Heart left ventricle (tissue), 13 donors: ENCODE measurements at regions not wholly inside any gene's neighbourhood (a gene's known extent, or its start where the extent isn't known, plus 50 kb on each side); places are given as distances from the start of the nearest gene placed in this dataset.

Source experiments
- CTCF ChIP-seq, 12 donors: fragments of 200-600 bp; sonication (generic) in 4 of 12; IDR thresholded peaks; one replicate each; pipeline versions ENCODE4 v1.5.0 to v1.8.0; 2018 to 2022; ENCODE audit warnings: antibody characterized with exemption in 12 of 12, mild to moderate bottlenecking in 5 of 12
- POLR2A ChIP-seq, 2 donors: fragments of 450-650 bp; IDR thresholded peaks; one replicate each; pipeline ENCODE4 v1.6.1; 2017; ENCODE audit warnings: antibody characterized with exemption in 2 of 2, mild to moderate bottlenecking in 2 of 2, moderate library complexity in 2 of 2
- donor health status: ischemic (EF 13 %, LVEDD 7.1; RV severe dilation, severe dysfunction).
- donor health status: DM: no; HTN: yes; CAD: no.
- donor health status: DM: no; HTN: no; CAD: no.
- donor health status: ischemic (EF 25% LVEDD 6.9; RV normal size, moderate dysfunction).
- donor health status: ischemic (EF 25% LVEDD 5.7; RV mildly dilated, moderate dysfunction).
- donor health status: ischemic (EF 35%, LVEDD 5.7; RV mildly dilated, moderate dysfunction).
- donor health status: nonischemic (EF 11% LVEDD 7.7; RV severe dilation, severe dysfunction).
- donor health status: DM: yes; HTN: yes; CAD: no.
- donor health status: PGD.
- donor health status: ischemic (EF 29% LVEDD 5.4; RV normal size, mild dysfunction).
- donor health status: nonischemic (EF 23%, LVEDD 6.1; RV moderate dilation, normal function).

DNA sequence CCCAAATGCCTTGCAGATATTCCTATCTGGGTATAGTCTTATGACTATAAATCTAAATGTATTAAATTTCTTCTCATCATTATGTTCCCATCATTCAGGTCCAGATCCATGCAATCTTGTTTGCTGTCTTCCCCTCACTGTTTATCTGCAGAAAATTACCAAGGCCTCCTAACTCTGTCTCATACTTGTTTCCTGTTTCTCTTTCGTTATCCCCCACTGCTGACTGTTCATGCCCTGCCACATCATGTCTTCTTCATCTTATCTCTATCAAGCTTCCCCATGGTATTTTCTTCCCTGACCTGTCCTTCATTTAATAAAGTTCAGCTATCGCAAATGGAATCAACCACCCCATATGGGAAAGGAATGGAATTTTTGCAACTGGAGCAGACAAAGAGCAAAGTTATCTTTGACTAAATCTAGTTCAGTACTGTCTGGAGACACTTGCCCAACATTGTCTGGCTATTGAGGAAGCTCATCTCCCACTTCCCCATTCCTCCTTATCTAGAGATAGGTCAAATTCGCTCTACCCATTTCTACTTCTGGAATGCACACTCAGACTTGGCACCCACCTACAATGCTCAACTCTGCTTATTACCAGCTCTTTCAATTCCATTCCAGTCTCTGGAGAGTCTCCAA is 1358.1 kb downstream of the EFNB2 start:
- TF ChIP-seq CTCF (IDR thresholded peaks at IDR 0.05) (no peak), POLR2A (IDR thresholded peaks at IDR 0.05) (no peak)
